ENCODE measurements at regions not wholly inside any gene's neighbourhood (a gene's known extent, or its start where the extent isn't known, plus 50 kb on each side); places are given as distances from the start of the nearest gene placed in this dataset.
"Not testable (repeated sequence)": the region's sequence is repeated elsewhere in the genome, so short reads cannot be mapped to it uniquely, and the experiment has no call there.

GRCh38 chr10:108319434-108320222 lies 1155.1 kb upstream of the SORCS1 start:
- ChIA-PET POLR2A (no interaction called here), CTCF (no interaction called here)
- H3K4me3 Mint-ChIP-seq, result no peak overlapping the region
- H3K27me3 Mint-ChIP-seq (ENCODE audit: low read depth), result no peaks in the 10 kb centered on the region
- TF ChIP-seq E2F4 (CRISPR knock-in tag; IDR thresholded peaks at IDR 0.05; ENCODE audit: borderline replicate concordance, low read depth) (no peak), USF1 (CRISPR knock-in tag; IDR thresholded peaks at IDR 0.05) (no peak), CREB1 (CRISPR knock-in tag; IDR thresholded peaks at IDR 0.05) (no peak), ZSCAN18 (CRISPR knock-in tag; IDR thresholded peaks at IDR 0.05) (no peak), JAZF1 (CRISPR knock-in tag; IDR thresholded peaks at IDR 0.05) (no peak), MXD4 (CRISPR knock-in tag; IDR thresholded peaks at IDR 0.05; ENCODE audit: borderline replicate concordance) (no peak)
- H3K4me1 Mint-ChIP-seq, result peaks cover 16% of the 10 kb centered on the region
- H3K9me3 Mint-ChIP-seq, result no peaks in the 10 kb centered on the region
- DNase-seq (ENCODE audit: low spot score), result no peak
- no peak overlapping the region for H3K27ac Mint-ChIP-seq
- ATAC-seq, result no peak
- no peaks in the 10 kb centered on the region for H3K36me3 Mint-ChIP-seq

GRCh38 chr10:108315636-108316035 lies 1151.1 kb upstream of the SORCS1 start:
- CTCF ChIA-PET; H3K4me1 Mint-ChIP-seq; H3K27me3 Mint-ChIP-seq (ENCODE audit: low read depth); POLR2A ChIA-PET; H3K9me3 Mint-ChIP-seq; DNase-seq (ENCODE audit: low spot score); ATAC-seq; H3K36me3 Mint-ChIP-seq: not testable (repeated sequence)
- Mint-ChIP-seq H3K27ac (peak overlapping the region; percentile 83), H3K4me3 (peak overlapping the region; percentile 75)
- TF ChIP-seq ZNF281 (CRISPR knock-in tag; IDR thresholded peaks at IDR 0.05), result 0 out of 2 replicates have a peak, but pooled peaks have one; percentile 22

GRCh38 chr10:108307925-108308312 lies 1143.4 kb upstream of the SORCS1 start:
- no peak for DNase-seq (ENCODE audit: low spot score)
- ATAC-seq, result no peak
- H3K36me3 Mint-ChIP-seq, result no peaks in the 10 kb centered on the region
- no peak overlapping the region for H3K4me3 Mint-ChIP-seq
- TF ChIP-seq ZNF532 (CRISPR knock-in tag; IDR thresholded peaks at IDR 0.05; ENCODE audit: borderline replicate concordance) (no peak), SP1 (CRISPR knock-in tag; conservative IDR thresholded peaks at IDR 0.05) (no peak), EMX1 (CRISPR knock-in tag; IDR thresholded peaks at IDR 0.05) (no peak), CBFB (CRISPR knock-in tag; IDR thresholded peaks at IDR 0.05; ENCODE audit: low read depth) (no peak), E2F5 (CRISPR knock-in tag; IDR thresholded peaks at IDR 0.05) (no peak), ZNF396 (CRISPR knock-in tag; IDR thresholded peaks at IDR 0.05; ENCODE audit: borderline replicate concordance) (no peak)
- POLR2A ChIA-PET, result no interaction called here
- peaks cover 8% of the 10 kb centered on the region for H3K9me3 Mint-ChIP-seq
- H3K27ac Mint-ChIP-seq, result no peak overlapping the region
- no peaks in the 10 kb centered on the region for H3K4me1 Mint-ChIP-seq
- no peaks in the 10 kb centered on the region for H3K27me3 Mint-ChIP-seq (ENCODE audit: low read depth)
- CTCF ChIA-PET, result no interaction called here

Measured in WTC11 (cell line).